Stimulated activated CD4-positive, alpha-beta T cell treated with anti-CD3 and anti-CD28 coated beads, Interleukin-15, amount 100 ng/mL, for 1 hour (primary cell): ENCODE measurements at regions not wholly inside any gene's neighbourhood (a gene's known extent, or its start where the extent isn't known, plus 50 kb on each side); places are given as distances from the start of the nearest gene placed in this dataset.

Experiments
- DNase-seq, 2 donors: peaks; one replicate each; pipeline ENCODE4 v3.0.0-alpha.2; 2020; ENCODE audit warnings: low read depth in 1 of 2, low spot score in 1 of 2

- DNase-seq: no peak
Measured at GRCh38 chr13:89752394-89752793, 1595.1 kb upstream of the MIR17HG start.

- DNase-seq: no peak
Measured at GRCh38 chr13:89755729-89756492, 1591.6 kb upstream of the MIR17HG start.

GRCh38 chr13:89763005-89763404 is 1584.5 kb upstream of the MIR17HG start:
- DNase-seq: no peak

GRCh38 chr13:89783221-89783755 is 1564.2 kb upstream of the MIR17HG start:
- DNase-seq: no peak

- DNase-seq: no peak
Measured at GRCh38 chr13:89784161-89784809, 1563.2 kb upstream of the MIR17HG start.

- no peak for DNase-seq
Measured at GRCh38 chr13:89786531-89786930, 1561.0 kb upstream of the MIR17HG start.

GRCh38 chr13:89790696-89791095 is 1556.8 kb upstream of the MIR17HG start:
- DNase-seq: no peak

GRCh38 chr13:89791971-89792630 is 1555.4 kb upstream of the MIR17HG start:
- no peak for DNase-seq

GRCh38 chr13:89796196-89796595 is 1551.3 kb upstream of the MIR17HG start:
- DNase-seq: no peak

GRCh38 chr13:89803839-89804238 is 1543.6 kb upstream of the MIR17HG start:
- no peak for DNase-seq

GRCh38 chr13:89806594-89806993 is 1540.9 kb upstream of the MIR17HG start:
- DNase-seq: no peak

GRCh38 chr13:89812856-89813255 is 1534.6 kb upstream of the MIR17HG start:
- no peak for DNase-seq

GRCh38 chr13:89816404-89816803 is 1531.1 kb upstream of the MIR17HG start:
- no peak for DNase-seq

- no peak for DNase-seq
Measured at GRCh38 chr13:89822467-89822866, 1525.0 kb upstream of the MIR17HG start.

GRCh38 chr13:89827552-89827951 is 1519.9 kb upstream of the MIR17HG start:
- DNase-seq: no peak

GRCh38 chr13:89828506-89828905 is 1519.0 kb upstream of the MIR17HG start:
- DNase-seq: no peak

GRCh38 chr13:89831157-89831556 is 1516.3 kb upstream of the MIR17HG start:
- DNase-seq: no peak

- DNase-seq: no peak
Measured at GRCh38 chr13:89832827-89833226, 1514.7 kb upstream of the MIR17HG start.

- DNase-seq: no peak
Measured at GRCh38 chr13:89843621-89844020, 1503.9 kb upstream of the MIR17HG start.

GRCh38 chr13:89845874-89846273 is 1501.6 kb upstream of the MIR17HG start:
- DNase-seq: no peak

GRCh38 chr13:89846926-89847585 is 1500.4 kb upstream of the MIR17HG start:
- no peak for DNase-seq
